ENCODE measurements at regions not wholly inside any gene's neighbourhood (a gene's known extent, or its start where the extent isn't known, plus 50 kb on each side); places are given as distances from the start of the nearest gene placed in this dataset.

GRCh38 chr21:27690426-27690825 is 723.5 kb upstream of the ADAMTS5 start:
- TF ChIP-seq CTCF (conservative IDR thresholded peaks at IDR 0.05; ENCODE audit: low read depth, low read length): no peak
- no peak for TF ChIP-seq EZH2 (IDR thresholded peaks at IDR 0.05; ENCODE audit: borderline replicate concordance, low read depth, low read length, poor library complexity, severe bottlenecking)

Data from A673 (cell line).